Type B pancreatic cell (in vitro differentiated cells): ENCODE measurements at regions not wholly inside any gene's neighbourhood (a gene's known extent, or its start where the extent isn't known, plus 50 kb on each side); places are given as distances from the start of the nearest gene placed in this dataset.
"Not testable (repeated sequence)": the region's sequence is repeated elsewhere in the genome, so short reads cannot be mapped to it uniquely, and the experiment has no call there.

Experiments
- DNase-seq: peaks from one replicate; pipeline ENCODE4 v3.0.0; 2021; ENCODE audit warnings: mixed read lengths; ENCODE audit not compliant: unreplicated experiment; ENCODE audit errors: extremely low spot score
- H3K27ac Mint-ChIP-seq: 2 replicates; pipeline ENCODE4 v1.8.0; 2021; ENCODE audit warnings: mild to moderate bottlenecking, mixed read lengths
- H3K27me3 Mint-ChIP-seq: 2 replicates; pipeline ENCODE4 v1.8.0; 2021; ENCODE audit warnings: mixed read lengths
- H3K36me3 Mint-ChIP-seq: 2 replicates; pipeline ENCODE4 v1.8.0; 2021; ENCODE audit warnings: mixed read lengths
- H3K4me1 Mint-ChIP-seq: one replicate; pipeline ENCODE4 v1.8.0; 2021; ENCODE audit warnings: mixed read lengths; ENCODE audit not compliant: unreplicated experiment
- H3K4me3 Mint-ChIP-seq: 2 replicates; pipeline ENCODE4 v1.8.0; 2021; ENCODE audit warnings: mild to moderate bottlenecking, mixed read lengths
- H3K9me3 Mint-ChIP-seq: 2 replicates; pipeline ENCODE4 v1.8.0; 2021; ENCODE audit warnings: mixed read lengths
- TF ChIP-seq, protein P1 (sequence below): fragments of 200-600 bp; sonication (generic); conservative IDR thresholded peaks from 2 replicates; pipeline ENCODE4 v1.5.0; 2021; ENCODE audit warnings: antibody characterized with exemption, mild to moderate bottlenecking

DNA sequence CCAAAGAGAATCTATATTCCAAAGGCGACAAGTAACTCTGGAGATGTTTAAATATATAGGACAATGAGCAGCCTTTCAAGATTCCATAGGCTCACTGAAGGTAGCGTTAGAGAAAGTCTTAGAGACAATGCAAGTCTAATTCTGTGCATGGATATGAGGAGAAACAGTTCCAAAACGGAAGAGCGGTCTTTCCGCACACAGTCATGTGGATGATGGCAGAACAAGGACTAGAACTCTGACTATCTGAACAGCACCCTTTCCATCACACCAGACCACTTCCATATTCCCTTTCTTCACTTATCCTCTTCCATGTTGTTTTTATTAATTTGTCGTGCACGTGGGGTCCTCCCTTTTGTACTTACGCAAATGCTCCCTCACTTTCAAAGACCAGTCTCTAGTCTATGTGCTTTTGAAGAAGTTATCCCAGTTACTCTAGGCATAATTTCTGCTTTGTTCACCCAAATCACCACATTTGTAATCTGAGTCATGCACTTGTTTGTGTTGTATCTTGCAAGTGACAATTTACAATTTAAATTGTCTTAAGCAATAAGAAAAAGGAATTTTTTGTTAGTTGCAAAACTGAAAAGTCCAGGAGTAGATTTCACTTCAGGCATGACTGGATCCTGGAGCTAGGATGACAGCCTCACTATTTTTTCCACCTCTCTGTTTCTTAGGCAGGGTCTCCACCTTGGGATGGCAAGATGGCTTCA lies 116.0 kb upstream of the ADRA1B start:
- H3K9me3 Mint-ChIP-seq = no peaks in the 10 kb centered on the region
- H3K4me1 Mint-ChIP-seq = no peaks in the 10 kb centered on the region
- peaks cover 4% of the 10 kb centered on the region for H3K27me3 Mint-ChIP-seq
- H3K4me3 Mint-ChIP-seq = no peak overlapping the region
- TF ChIP-seq, protein P1, sequence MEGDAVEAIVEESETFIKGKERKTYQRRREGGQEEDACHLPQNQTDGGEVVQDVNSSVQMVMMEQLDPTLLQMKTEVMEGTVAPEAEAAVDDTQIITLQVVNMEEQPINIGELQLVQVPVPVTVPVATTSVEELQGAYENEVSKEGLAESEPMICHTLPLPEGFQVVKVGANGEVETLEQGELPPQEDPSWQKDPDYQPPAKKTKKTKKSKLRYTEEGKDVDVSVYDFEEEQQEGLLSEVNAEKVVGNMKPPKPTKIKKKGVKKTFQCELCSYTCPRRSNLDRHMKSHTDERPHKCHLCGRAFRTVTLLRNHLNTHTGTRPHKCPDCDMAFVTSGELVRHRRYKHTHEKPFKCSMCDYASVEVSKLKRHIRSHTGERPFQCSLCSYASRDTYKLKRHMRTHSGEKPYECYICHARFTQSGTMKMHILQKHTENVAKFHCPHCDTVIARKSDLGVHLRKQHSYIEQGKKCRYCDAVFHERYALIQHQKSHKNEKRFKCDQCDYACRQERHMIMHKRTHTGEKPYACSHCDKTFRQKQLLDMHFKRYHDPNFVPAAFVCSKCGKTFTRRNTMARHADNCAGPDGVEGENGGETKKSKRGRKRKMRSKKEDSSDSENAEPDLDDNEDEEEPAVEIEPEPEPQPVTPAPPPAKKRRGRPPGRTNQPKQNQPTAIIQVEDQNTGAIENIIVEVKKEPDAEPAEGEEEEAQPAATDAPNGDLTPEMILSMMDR = no peak
- H3K36me3 Mint-ChIP-seq = no peaks in the 10 kb centered on the region
- H3K27ac Mint-ChIP-seq = no peak overlapping the region
- no peak for DNase-seq

DNA sequence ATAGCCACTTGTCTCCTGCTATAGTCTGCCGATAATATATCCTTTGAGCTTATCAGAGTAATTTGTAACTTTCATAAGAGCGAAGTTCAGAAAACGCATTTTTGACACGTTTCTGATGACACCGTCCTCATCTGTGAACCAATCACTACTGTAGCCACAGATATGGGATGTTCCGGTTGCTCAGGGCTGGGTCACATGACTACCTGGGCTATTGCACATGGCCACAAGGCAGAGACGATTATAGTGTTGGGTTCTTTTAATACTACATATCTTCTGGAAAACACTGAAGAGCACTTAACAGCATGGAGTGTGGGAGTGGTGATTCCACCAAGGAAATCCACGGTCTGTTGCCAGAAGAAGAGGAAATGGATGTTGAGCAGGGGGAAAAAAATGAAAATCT lies 115.0 kb upstream of the ADRA1B start:
- H3K36me3 Mint-ChIP-seq = no peaks in the 10 kb centered on the region
- no peak overlapping the region for H3K4me3 Mint-ChIP-seq
- H3K27me3 Mint-ChIP-seq = peaks cover 4% of the 10 kb centered on the region
- TF ChIP-seq, protein P1 = no peak
- H3K27ac Mint-ChIP-seq = no peak overlapping the region
- DNase-seq = no peak
- H3K4me1 Mint-ChIP-seq = no peaks in the 10 kb centered on the region
- H3K9me3 Mint-ChIP-seq = no peaks in the 10 kb centered on the region

DNA sequence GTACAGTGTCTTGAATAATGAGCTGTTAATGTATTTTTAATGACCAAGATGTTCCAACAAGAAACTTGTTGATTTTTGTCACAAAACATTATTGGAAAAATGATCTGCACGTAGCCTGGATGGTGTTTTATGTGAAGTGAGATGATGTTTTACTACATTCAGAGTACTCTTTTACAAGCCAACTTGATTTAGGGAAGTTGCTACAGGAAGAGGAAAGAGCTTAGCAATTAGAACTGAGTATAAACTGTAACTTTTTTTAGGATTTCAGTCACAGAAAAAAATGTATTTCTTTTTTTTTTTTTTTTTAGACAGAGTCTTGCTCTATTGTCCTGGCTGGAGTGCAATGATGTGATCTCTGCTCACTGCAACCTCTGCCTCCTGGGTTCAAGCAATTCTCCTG lies 113.6 kb upstream of the ADRA1B start:
- DNase-seq = no peak
- H3K36me3 Mint-ChIP-seq = no peaks in the 10 kb centered on the region
- no peak overlapping the region for H3K4me3 Mint-ChIP-seq
- TF ChIP-seq, protein P1 = no peak
- H3K4me1 Mint-ChIP-seq = no peaks in the 10 kb centered on the region
- H3K27me3 Mint-ChIP-seq = peaks cover 4% of the 10 kb centered on the region
- no peak overlapping the region for H3K27ac Mint-ChIP-seq
- H3K9me3 Mint-ChIP-seq = no peaks in the 10 kb centered on the region

DNA sequence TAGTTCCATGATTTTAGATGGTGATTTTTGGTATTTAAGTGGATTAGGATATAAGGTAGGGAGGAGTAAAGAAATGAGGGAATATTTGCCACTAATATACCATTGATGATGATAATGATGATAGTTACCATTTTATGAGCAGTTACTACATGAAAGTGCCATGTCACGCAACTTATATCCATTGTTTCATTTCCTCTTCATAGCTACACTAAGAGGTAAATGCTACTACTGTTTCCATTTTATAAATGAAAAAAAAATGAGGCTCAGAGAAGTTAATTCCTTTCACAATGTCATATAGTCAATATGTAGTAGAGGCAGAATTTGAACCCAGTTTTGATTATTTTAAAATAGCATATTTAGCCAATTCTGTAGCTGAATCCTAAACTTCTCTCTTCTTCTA lies 112.2 kb upstream of the ADRA1B start:
- H3K4me1 Mint-ChIP-seq = no peaks in the 10 kb centered on the region
- TF ChIP-seq, protein P1 = no peak

DNA sequence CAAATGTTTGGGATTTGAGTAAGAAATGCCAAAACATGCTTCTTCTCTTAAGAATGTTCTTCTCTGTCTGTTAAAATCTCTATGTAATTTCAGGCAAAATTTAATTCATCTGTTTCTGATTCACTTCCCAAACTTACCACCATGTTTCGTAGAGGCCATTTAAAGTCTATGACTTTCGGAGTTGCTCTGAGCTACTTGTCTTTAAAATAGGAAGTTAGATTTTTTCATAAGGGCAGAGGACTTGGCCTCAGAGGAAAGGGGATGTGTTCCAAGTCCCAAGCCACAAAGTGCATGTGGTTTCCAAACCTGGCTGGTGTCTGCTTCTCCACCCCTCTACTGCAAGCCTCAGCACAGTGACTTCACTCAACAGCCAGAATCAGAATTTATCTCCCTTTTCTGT lies 111.3 kb upstream of the ADRA1B start:
- H3K4me1 Mint-ChIP-seq = no peaks in the 10 kb centered on the region
- H3K9me3 Mint-ChIP-seq = no peaks in the 10 kb centered on the region
- H3K27ac Mint-ChIP-seq = no peak overlapping the region
- H3K4me3 Mint-ChIP-seq = no peak overlapping the region
- no peaks in the 10 kb centered on the region for H3K36me3 Mint-ChIP-seq
- H3K27me3 Mint-ChIP-seq = peaks cover 4% of the 10 kb centered on the region
- TF ChIP-seq, protein P1 = no peak
- no peak for DNase-seq

More for the DNA sequence above, 112.2 kb upstream of the ADRA1B start:
- Mint-ChIP-seq H3K36me3 (no peaks in the 10 kb centered on the region), H3K9me3 (no peaks in the 10 kb centered on the region), H3K27me3 (peaks cover 4% of the 10 kb centered on the region), H3K27ac (no peak overlapping the region), H3K4me3 (no peak overlapping the region)
- DNase-seq = no peak

DNA sequence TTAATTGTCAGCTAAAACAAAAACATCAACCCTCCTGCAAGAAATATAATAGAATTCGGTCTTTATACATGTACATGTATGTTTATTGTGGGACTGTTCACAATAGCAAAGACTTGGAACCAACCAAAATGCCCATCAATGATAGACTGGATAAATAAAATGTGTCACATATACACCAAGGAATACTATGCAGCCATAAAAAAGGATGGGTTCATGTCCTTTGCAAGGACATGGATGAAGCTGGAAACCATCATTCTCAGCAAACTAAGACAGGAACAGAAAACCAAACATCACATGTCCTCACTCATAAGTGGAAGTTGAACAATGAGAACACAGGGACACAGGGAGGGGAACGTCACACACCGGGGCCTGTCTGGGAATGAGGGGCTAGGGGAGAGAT lies 109.1 kb upstream of the ADRA1B start:
- H3K4me3 Mint-ChIP-seq, H3K4me1 Mint-ChIP-seq, H3K9me3 Mint-ChIP-seq, H3K36me3 Mint-ChIP-seq, DNase-seq, H3K27me3 Mint-ChIP-seq, H3K27ac Mint-ChIP-seq: not testable (repeated sequence)
